HT-29 (cell line): ENCODE measurements at regions not wholly inside any gene's neighbourhood (a gene's known extent, or its start where the extent isn't known, plus 50 kb on each side); places are given as distances from the start of the nearest gene placed in this dataset.
"Not testable (repeated sequence)": the region's sequence is repeated elsewhere in the genome, so short reads cannot be mapped to it uniquely, and the experiment has no call there.

Source experiments
- DNase-seq: peaks from one replicate; pipeline ENCODE4 v3.0.0-alpha.2; 2015; ENCODE audit warnings: low spot score

- peak; percentile 29 for DNase-seq
These were observed 715.2 kb upstream of the ZNF608 start for GRCh38 chr5:125461641-125462072.

- DNase-seq, result no peak
These were observed 717.1 kb upstream of the ZNF608 start for GRCh38 chr5:125463466-125464092.

GRCh38 chr5:125464847-125465432 is 718.5 kb upstream of the ZNF608 start:
- no peak for DNase-seq

GRCh38 chr5:125465703-125466102 is 719.3 kb upstream of the ZNF608 start:
- no peak for DNase-seq

- DNase-seq, result peak; percentile 31
These were observed 720.8 kb upstream of the ZNF608 start for GRCh38 chr5:125467222-125467621.

- DNase-seq, result no peak
These were observed 724.0 kb upstream of the ZNF608 start for GRCh38 chr5:125470280-125470902.

- DNase-seq, result no peak
These were observed 730.6 kb upstream of the ZNF608 start for GRCh38 chr5:125476901-125477585.

GRCh38 chr5:125477586-125477975 is 731.1 kb upstream of the ZNF608 start:
- DNase-seq, result no peak

- DNase-seq, result peak; percentile 54
These were observed 732.2 kb upstream of the ZNF608 start for GRCh38 chr5:125478599-125478998.

- no peak for DNase-seq
These were observed 734.5 kb upstream of the ZNF608 start for GRCh38 chr5:125480911-125481310.

- no peak for DNase-seq
These were observed 735.3 kb upstream of the ZNF608 start for GRCh38 chr5:125481506-125482465.

- DNase-seq, result no peak
These were observed 737.2 kb upstream of the ZNF608 start for GRCh38 chr5:125483609-125484008.

GRCh38 chr5:125484272-125484741 is 737.9 kb upstream of the ZNF608 start:
- DNase-seq, result peak; percentile 25

GRCh38 chr5:125484742-125485641 is 738.6 kb upstream of the ZNF608 start:
- peak; percentile 87 for DNase-seq

GRCh38 chr5:125485771-125486170 is 739.3 kb upstream of the ZNF608 start:
- DNase-seq, result no peak

GRCh38 chr5:125486634-125487033 is 740.2 kb upstream of the ZNF608 start:
- no peak for DNase-seq

- no peak for DNase-seq
These were observed 740.8 kb upstream of the ZNF608 start for GRCh38 chr5:125487231-125487630.

- not testable (repeated sequence) for DNase-seq
These were observed 741.2 kb upstream of the ZNF608 start for GRCh38 chr5:125487652-125488051.

- no peak for DNase-seq
These were observed 742.7 kb upstream of the ZNF608 start for GRCh38 chr5:125489146-125489545.

GRCh38 chr5:125491986-125492492 is 745.6 kb upstream of the ZNF608 start:
- no peak for DNase-seq
